HEK293 (cell line): ENCODE measurements at regions not wholly inside any gene's neighbourhood (a gene's known extent, or its start where the extent isn't known, plus 50 kb on each side); places are given as distances from the start of the nearest gene placed in this dataset.

Experiments
- CTCF ChIP-seq: fragments of 450-650 bp; formaldehyde crosslinking; IDR thresholded peaks from 2 replicates; pipeline ENCODE4 v1.5.1; 2016; ENCODE audit warnings: missing biosample characterization, missing genetic modification characterization
- GLIS1 ChIP-seq: fragments of 450-650 bp; formaldehyde crosslinking; IDR thresholded peaks from 2 replicates; pipeline ENCODE4 v1.5.1; 2016; ENCODE audit warnings: missing biosample characterization, missing genetic modification characterization
- ZNF274 ChIP-seq, 2 experiments: fragments of 200-500 bp in 1 of 2; fragments of 450-650 bp in 1 of 2; sonication (Bioruptor generic) in 1 of 2; formaldehyde crosslinking in 1 of 2; IDR thresholded peaks; 2 replicates each; pipeline versions ENCODE4 v1.5.1 to v1.6.1; 2014 to 2016; ENCODE audit warnings: borderline replicate concordance in 1 of 2, inconsistent platforms in 1 of 2, low read length in 1 of 2, missing biosample characterization in 1 of 2, missing genetic modification characterization in 1 of 2
- ZNF398 ChIP-seq: fragments of 450-650 bp; formaldehyde crosslinking; IDR thresholded peaks from 2 replicates; pipeline ENCODE4 v1.5.1; 2017; ENCODE audit warnings: missing biosample characterization, missing genetic modification characterization
- ZNF501 ChIP-seq: fragments of 450-650 bp; formaldehyde crosslinking; IDR thresholded peaks from 2 replicates; pipeline ENCODE4 v1.5.1; 2016; ENCODE audit warnings: missing biosample characterization, missing genetic modification characterization
- ZNF521 ChIP-seq: fragments of 450-650 bp; formaldehyde crosslinking; IDR thresholded peaks from 2 replicates; pipeline ENCODE4 v1.5.1; 2017; ENCODE audit warnings: missing biosample characterization, mild to moderate bottlenecking, missing genetic modification characterization
- ZNF664 ChIP-seq: fragments of 450-650 bp; formaldehyde crosslinking; IDR thresholded peaks from 2 replicates; pipeline ENCODE4 v1.5.1; 2016; ENCODE audit warnings: missing biosample characterization, missing genetic modification characterization
- ZNF785 ChIP-seq: fragments of 450-650 bp; formaldehyde crosslinking; IDR thresholded peaks from 2 replicates; pipeline ENCODE4 v1.5.1; 2016; ENCODE audit warnings: missing biosample characterization, missing genetic modification characterization
- ZSCAN18 ChIP-seq: fragments of 450-650 bp; formaldehyde crosslinking; IDR thresholded peaks from 2 replicates; pipeline ENCODE4 v1.5.1; 2016; ENCODE audit warnings: missing biosample characterization, missing genetic modification characterization

GRCh38 chr4:124541652-124542420, 170.7 kb downstream of the ANKRD50 start:
- TF ChIP-seq GLIS1 (tag by site-specific recombination) = no peak
- TF ChIP-seq ZSCAN18 = no peak
- TF ChIP-seq ZNF398 (tag by site-specific recombination) = no peak
- TF ChIP-seq ZNF521 = no peak
- no peak for TF ChIP-seq CTCF (tag by site-specific recombination)
- no peak for TF ChIP-seq ZNF274 (IDR thresholded peaks at IDR 0.05; ENCODE audit: low read length)
- no peak for TF ChIP-seq ZNF274 (tag by site-specific recombination; IDR thresholded peaks at IDR 0.05; ENCODE audit: borderline replicate concordance)
- TF ChIP-seq ZNF501 (tag by site-specific recombination) = no peak
- no peak for TF ChIP-seq ZNF785 (tag by site-specific recombination)
- no peak for TF ChIP-seq ZNF664
